Myocyte (in vitro differentiated cells): ENCODE measurements at regions not wholly inside any gene's neighbourhood (a gene's known extent, or its start where the extent isn't known, plus 50 kb on each side); places are given as distances from the start of the nearest gene placed in this dataset.

Experiments used
- DNase-seq: peaks from one replicate; pipeline ENCODE4 v3.0.0-alpha.2; 2012; ENCODE audit warnings: low read depth

DNA sequence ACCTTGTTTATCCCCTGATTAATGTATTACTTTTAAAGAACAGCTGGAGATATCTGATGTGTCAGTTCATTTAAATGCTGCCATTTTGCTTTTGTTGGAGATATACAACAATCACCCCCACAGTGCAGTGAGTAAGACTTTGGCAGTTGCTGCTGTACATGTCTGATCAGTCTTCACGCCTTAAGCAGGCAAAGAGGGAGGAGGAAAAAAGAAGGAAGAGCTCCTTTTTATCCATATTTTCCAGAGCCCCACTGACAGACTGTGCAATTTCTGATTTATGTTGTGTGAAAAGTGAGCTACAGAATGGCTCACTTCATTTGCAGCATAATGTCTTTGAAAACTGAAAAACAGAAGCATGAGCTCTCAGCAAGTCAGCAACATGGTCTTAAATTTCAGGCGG is 319.7 kb upstream of the LRIG3 start:
- no peak for DNase-seq

DNA sequence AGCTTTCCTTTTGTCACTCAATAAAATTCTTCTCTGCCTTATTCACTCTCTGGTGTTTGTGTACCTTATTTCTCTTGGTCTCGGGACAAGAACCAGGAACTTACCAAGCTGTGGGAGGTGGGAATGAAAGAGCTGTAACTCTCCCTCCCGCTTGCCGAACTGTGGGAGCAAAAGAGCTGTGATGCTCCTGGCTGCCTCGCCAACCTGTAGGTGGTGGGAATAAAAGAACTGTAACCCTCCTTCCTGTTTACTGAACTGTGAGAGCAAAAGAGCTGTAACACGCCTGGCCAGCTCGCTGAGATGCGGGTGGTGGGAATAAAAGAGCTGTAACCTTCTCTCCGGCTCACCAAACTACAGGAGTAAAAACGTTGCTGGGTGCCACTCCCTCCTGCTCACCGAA is 314.1 kb upstream of the LRIG3 start:
- no peak for DNase-seq

DNA sequence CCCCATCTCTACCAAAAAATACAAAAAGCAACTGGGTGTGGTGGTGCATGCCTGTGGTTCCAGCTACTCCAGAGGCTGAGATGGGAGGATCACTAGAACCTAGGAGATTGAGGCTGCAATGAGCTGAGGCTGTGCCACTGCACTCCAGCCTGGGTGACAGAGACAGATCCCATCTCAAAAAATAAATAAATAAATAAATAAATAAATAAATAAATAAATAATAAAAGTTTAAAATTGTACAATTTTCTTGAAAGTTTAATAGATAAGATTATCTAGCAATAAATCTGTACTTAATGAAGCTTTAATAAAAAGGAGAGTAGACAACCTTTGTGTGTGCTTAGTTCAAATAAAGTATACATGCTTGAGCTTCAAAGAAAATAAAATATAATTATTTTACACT is 310.0 kb upstream of the LRIG3 start:
- DNase-seq: no peak

DNA sequence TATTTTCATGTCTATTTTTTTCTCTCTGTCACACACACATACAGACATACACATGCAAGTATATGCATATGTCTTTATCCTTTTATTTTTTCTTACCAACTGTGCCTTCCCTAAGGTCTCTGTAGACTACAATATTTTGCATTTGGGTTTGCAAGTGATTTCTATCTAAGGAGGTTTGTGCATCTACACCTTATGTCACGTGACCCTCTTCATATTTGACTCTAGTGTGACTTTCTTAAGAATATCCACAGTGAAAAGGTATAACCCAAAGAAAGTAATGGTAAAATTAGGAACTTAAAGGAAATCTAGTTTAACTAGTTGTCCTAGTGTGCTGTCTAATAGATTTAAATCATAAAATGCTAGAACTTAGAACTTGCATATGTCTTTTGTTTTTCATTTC is 298.8 kb upstream of the LRIG3 start:
- DNase-seq: no peak

DNA sequence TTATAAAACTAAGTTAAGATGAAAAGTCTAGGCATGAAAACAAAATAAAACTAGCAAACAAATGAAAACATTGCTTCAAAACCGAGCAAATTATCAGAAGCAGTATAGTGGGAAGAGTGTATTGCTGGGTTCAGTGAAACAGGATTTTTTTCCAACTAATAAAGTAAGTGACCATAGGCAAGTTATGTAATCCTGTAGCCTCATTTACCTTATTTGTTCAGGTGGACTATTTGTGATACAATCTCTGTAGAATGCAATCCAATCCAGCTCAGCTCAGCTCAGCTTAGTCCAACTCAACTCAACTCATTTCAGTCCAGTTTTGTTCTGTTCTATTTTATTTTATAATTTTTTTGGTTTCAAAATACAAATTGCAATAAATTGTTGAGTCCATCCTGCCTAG is 276.7 kb upstream of the LRIG3 start:
- no peak for DNase-seq

DNA sequence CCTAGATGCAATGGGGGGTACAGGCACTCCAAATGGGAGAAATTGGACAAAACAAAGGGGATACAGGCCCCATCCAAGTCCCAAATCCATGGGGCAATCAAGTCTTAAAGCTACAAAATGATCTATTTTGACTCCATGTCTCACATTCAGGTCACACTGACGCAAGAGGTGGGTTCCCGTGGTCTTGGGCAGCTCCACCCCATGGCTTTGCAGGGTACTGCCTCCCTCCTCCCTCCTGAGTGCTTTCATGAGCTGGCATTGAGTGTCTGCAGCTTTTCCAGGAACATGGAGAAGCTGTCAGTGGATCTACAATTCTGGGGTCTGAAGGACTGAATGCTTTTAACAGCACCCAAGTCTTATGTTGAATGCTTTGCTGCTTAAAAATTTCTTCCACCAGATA is 274.5 kb upstream of the LRIG3 start:
- no peak for DNase-seq

DNA sequence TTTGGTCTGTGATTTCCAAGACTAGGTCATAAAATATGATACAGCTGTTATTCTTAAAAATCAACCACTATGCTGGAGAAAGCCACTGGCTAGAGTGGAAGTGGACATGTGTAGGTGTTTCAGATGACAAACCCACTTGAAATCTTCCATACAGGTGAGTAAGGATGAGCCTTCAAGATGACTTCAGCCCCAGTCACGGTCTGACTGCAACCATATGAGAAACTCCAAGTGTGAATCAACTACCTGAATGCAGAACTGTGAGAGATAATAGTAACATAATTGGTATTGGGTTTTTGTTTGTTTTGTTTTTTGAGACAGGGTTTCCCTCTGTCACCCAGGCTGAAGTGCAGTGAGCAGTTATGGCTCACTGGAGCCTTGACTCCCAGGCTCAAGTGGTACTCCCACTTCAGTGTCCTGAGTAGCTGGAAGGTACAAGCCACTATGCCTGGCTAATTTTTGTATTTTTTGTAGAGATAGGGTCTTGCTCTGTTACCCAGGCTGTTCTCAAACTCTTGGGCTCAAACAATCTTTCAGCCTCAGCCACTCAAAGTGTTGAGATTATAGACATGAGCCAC is 273.3 kb upstream of the LRIG3 start:
- no peak for DNase-seq

DNA sequence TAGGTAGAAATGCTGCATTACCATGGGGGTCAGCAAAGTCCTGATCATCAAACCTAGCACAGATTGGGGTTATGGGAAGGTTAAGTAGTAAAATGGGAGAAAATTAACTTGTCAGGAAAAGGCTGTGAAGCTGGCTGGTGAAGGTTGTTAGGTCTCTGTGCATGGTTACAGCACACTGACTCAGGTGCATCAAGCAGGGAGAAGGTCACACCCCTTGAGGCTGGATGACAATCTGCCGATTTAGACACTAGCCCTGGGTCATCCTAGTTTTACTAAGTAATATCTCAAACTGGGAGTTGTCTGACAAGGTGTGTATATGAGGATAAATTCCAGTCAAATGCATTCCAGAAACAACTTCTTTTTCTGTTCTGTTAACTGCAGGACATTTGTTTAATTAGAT is 271.1 kb upstream of the LRIG3 start:
- DNase-seq: no peak

DNA sequence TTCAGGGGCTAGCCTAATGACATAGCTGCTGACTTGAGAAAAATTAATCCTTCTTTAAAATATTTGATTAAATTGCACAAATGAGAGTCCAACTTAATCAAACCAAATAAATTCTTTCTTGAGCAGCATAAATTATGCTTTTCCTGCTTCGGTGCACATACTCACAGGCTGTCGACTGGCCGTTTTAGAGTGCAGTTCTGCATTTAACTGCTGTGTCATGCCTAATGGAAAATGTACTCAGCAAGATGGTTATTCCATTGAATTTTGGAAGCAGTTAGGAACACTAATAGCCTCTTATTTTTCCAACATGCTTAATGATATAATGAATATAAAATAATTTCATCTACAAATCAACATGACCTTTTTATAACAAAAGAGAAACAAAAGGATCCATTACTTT is 266.1 kb upstream of the LRIG3 start:
- DNase-seq: no peak

DNA sequence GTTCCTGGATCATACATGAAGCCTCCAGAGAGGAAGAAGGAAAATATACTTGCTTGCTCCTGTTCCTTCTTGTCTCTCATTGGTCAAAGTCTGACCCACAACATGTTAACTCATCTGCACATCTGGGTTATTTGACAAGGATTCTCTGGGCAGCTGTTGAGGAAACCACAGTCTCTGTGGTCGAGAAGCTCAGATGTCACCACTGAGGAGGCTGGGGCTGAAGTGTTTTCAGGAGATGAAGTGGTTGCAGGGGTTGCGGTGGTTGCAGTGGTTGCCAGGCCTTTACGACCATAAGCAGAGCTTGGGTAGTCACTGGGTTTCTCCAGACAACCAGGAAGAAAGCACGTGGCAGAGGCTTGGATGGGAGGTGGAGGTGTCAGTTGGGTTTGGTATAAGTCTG is 265.0 kb upstream of the LRIG3 start:
- peak; percentile 60 for DNase-seq

DNA sequence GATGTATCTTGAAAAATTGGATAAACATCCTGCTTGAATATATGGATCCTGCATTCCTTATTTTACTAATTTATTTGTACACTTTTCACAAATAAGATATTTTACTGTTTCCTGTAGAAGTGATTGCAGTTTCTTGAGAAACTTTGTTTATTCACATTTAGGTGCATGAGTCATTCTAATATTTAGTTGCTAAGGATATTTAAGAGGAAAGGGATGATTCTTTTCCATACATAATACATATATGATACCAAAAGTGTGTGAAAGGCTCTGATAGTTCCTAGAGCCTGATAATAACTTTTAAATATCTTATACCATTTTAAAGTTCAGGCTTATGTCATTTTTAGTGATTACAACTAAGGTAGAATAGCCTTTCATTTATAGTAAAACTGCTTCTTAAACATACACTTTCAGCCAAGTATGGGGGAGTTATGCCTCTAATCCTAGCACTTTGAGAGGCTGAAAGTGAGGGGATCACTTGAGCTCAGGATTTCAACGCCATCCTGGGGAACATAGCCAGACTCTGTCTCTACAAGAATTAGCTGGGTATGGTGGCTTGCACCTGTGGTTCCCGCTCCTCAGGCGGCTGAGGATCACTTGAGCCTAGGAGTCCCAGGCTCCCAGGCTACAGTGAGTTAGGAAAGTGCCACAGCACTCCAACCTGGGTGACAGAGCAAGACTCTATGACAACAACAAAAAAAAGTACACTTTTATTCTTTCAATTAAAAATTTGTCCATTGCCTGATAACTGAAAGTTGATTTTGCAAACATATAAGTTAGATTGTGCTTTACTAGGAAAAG is 262.6 kb upstream of the LRIG3 start:
- no peak for DNase-seq

DNA sequence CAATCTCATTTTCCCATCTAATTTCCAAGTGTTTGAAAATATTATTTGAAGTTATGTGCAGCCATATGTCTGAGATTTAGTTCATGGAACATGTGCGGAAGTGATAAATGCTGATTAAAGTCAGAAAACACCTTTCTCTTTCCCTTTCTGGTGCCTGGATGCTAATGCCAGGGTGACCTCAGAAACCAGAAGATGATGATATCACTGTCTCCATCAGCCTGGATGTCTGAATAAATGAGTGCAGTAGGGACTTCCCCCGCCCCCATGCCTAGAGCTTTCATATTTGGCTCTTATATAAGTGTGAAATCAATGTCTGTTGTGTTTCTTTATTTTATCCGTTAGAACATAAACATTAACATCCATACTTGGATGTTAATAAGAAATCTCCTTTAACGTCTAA is 261.9 kb upstream of the LRIG3 start:
- peak; percentile 10 for DNase-seq

DNA sequence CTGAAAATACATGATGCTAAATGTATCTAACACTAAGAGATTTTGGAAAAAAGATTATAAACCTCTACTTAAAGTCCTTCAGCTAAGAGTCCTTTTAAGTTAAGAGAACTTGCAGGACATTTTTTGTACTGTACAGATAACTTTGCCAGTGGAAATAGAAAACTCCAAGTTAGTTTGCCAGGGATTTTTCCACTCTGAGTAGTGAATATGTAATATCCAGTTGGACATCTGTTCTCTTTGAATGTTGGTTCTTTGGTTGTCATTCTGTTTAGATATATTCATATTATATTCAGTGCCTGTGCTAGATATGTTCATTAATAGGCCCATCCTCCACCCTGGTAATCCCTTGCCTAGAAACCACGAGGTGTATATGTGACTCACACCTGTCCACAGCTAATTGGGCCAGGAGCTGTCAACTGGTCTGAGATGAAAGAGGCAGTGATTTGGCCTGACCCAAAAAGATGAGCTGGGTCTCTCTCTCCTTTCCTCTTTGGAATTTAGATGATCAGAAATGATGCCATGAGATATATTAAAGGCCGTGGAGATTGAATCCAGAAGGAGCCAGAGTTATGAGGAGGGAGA is 261.0 kb upstream of the LRIG3 start:
- DNase-seq: peak; percentile 7

DNA sequence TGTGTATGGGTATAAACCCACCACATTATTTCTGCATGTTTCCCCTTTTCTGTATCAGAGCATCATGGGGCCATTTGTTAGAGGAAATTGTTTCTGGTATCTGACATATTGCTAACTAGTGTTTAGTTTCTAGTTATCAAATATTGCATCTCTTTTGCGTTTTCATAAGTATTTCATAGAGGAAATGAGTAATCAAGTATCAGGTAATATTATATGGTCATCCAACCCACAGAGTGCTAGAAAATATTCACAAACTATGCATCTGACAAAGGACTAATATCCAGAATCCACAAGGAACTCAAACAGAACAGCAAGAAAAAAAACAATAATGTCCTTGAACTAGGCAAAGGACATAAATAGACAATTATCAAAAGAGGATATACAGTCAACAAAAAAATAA is 258.9 kb upstream of the LRIG3 start:
- DNase-seq: no peak

DNA sequence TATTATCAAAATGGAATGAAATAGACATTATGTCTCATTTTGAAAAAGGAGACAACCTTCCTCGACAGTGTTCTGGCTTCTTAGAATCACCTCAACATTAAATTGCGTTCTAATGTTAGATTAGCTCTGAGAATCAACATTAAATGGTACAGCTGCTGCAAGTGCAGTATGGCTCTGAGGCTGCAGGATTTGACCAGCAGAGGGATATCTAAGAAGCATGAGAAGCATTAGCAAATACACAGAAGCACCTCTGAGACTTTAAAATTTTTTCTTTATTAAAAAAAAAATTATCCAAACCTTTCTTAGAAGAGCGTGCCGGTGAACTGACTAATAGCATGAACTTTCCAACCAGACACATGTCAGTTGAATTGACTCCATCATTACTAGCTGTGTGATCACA is 253.4 kb upstream of the LRIG3 start:
- DNase-seq: no peak

DNA sequence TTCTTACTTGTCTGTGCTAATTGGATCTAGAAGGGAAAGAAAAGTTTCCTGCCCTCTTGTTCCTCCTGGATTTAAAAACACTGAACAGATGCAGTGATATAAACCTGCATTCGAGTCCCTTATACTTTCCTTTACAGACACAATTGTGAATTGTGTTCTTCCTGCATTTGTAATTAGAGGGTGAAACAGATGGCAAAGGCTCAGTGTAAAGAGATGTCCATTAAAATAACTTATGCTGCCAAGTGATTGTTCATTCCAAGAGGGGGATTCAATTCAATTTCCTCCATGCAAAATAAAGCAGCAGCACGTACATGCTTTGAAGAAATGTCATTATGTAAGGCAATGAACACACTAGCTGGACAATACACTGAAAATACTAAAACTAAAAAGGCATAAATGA is 248.3 kb upstream of the LRIG3 start:
- no peak for DNase-seq

DNA sequence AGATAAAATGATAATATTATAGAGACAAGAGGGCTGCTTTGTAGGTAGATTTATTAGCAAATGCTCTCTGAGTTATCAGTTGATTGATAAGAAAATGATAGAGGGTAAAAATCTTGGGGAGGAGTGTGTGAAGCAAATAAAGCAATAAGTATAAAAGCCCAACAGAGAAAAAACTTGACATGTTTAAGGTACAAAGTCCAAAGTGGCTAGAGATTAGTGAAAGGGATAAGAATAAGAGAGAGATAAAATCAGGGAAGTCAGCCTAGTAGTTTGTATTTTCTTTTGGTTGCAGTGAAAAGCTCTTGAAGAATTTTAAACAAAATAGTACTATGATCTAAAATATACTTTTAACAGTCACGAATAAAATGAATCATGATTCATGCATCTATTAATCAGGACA is 246.2 kb upstream of the LRIG3 start:
- DNase-seq: no peak

DNA sequence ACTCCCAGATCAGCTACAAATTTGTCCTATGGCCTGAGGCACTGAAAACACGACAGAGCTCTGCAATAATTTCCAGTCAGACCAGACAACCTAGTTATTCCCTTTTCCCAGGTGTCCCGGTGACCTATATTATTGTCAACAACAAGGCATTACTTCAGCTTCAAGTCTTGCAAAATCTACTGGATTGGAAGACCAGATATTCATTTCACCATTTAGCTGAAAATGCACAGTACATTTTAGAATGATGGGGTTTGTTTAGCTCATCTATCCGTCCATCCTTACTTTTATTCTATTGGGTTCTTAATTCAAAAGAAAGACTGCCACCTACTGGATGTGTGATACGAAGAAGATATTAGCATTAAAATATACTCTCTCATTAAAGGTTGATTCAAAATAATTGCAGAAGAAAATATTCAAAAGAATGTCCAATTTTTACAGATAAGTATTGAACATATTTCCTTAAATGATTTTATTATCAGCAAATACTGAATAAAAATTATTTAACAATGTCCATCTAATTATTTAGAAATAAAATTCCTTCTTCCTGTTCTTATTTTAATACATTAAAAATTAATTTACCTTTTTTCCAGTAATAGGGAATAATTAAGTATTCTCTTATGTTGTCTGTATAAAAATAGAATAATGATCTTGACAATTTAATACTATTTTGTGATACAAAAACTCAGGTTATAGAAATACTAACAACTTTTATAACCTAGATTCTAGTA is 244.9 kb upstream of the LRIG3 start:
- peak; percentile 61 for DNase-seq

DNA sequence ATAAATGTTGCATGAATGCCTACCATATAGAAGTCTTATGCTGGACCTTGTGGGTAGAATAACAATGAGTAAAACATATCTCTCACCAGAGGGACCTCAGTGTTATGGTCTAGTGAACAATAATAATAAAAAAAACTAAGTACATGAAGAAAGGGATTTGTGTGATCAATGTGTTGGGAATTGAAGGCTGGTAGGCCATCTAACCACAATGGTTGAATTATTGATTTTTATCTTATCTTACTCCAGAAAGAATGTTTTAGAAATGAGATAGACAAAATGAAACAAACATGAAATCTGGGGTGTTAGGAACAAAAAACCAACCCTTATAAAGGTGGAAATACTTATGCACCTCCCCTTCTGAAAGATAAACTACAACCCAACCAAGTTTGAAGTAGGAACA is 243.9 kb upstream of the LRIG3 start:
- DNase-seq: no peak

DNA sequence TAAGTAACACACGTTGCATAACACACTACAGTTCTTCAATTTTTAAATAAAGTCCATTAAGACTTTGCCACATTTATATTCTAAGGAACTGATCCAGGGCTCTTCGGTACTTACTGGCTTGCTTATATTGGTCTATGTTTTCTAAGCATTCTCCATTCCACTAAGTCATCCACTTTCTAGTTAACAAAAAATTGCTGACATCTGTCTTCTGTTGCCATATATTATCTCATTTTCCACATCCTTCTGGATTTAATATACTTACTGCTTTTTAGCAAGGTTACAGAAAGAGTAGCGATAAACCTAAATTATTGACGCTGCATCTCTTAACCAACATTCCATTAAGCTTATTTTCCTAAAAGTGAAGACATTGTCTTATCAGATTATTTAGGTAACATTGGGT is 238.4 kb upstream of the LRIG3 start:
- no peak for DNase-seq

DNA sequence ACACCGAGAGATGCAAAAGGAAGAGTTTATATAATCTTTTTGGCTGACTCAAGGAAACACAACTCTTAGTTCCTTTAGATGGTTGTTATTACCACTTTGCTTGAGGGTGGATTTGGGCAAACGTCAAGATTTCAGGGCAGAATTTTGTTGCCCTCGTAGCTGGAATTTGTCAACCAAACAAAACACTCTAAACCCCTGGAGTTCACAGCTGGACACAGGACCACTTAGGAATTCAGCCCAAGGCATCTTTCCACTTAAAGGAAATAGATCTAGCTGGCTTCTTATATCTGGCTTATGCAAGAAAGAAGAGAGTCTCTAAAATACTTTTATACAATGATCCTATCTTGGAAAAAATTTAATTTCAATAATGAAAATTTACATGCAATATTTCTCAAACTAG is 237.8 kb upstream of the LRIG3 start:
- no peak for DNase-seq

DNA sequence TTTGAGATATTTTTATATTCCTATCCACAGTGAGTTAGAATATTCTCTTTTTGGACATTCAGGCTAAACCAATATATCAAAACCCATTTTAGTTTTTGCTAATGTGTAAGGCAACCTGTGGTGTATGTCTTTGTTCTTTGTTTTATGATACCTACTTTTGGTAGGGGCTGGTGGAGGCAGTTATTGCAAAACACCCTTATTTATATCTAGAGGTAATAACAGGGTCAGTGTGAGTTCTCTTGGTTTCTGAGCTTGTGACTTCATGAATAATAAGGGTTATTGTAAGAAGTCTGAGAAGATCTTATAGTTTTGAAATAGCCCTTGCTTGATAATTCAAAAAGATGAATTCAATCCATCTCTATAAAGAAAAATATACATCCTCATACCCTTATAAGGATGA is 235.1 kb upstream of the LRIG3 start:
- no peak for DNase-seq
